Naive thymus-derived CD8-positive, alpha-beta T cell (primary cell): ENCODE measurements at regions not wholly inside any gene's neighbourhood (a gene's known extent, or its start where the extent isn't known, plus 50 kb on each side); places are given as distances from the start of the nearest gene placed in this dataset.
A peak's percentile ranks its signal among the peaks of the same experiment; 100 is the strongest.

Experiments
- ATAC-seq, 2 donors: fragments of 150-1000 bp; cut with Tn5 transposase in 1 of 2; sonication (Bioruptor Pico), chemical (Tn5 transposase) in 1 of 2; 1 replicate in 1 of 2; 2 replicates in 1 of 2; pipeline ENCODE4 v1.10.0; 2021; ENCODE audit warnings: mild to moderate bottlenecking in 2 of 2, moderate library complexity in 2 of 2
- POLR2A ChIA-PET: fragments of 350-600 bp; sonication (Branson Sonifier 250); formaldehyde crosslinking; loops from one replicate; lab custom pipeline; 2021; ENCODE audit warnings: antibody characterized with exemption; lab: Charles Lee
- DNase-seq, 10 donors: peaks; one replicate each; pipeline versions ENCODE4 v3.0.0 to v3.0.0-alpha.2; 2020 to 2022
- H3K27ac Mint-ChIP-seq, 10 donors: one replicate each; pipeline ENCODE4 v1.8.0; 2020 to 2022; ENCODE audit warnings: mild to moderate bottlenecking in 10 of 10, mixed read lengths in 10 of 10, moderate library complexity in 4 of 10, inconsistent platforms in 1 of 10
- H3K27me3 Mint-ChIP-seq, 5 donors: one replicate each; pipeline ENCODE4 v1.8.0; 2021 to 2022; ENCODE audit warnings: mixed read lengths in 5 of 5
- H3K36me3 Mint-ChIP-seq, 3 donors: one replicate each; pipeline ENCODE4 v1.8.0; 2020 to 2022; ENCODE audit warnings: mixed read lengths in 3 of 3, mild to moderate bottlenecking in 2 of 3, inconsistent platforms in 1 of 3
- H3K4me1 Mint-ChIP-seq, 4 donors: one replicate each; pipeline ENCODE4 v1.8.0; 2021 to 2022; ENCODE audit warnings: mixed read lengths in 4 of 4
- H3K4me3 Mint-ChIP-seq, 10 donors: one replicate each; pipeline ENCODE4 v1.8.0; 2020 to 2022; ENCODE audit warnings: mild to moderate bottlenecking in 10 of 10, mixed read lengths in 10 of 10, moderate library complexity in 6 of 10, inconsistent platforms in 1 of 10
- H3K9me3 Mint-ChIP-seq, 9 donors: one replicate each; pipeline ENCODE4 v1.8.0; 2020 to 2022; ENCODE audit warnings: mixed read lengths in 9 of 9, mild to moderate bottlenecking in 3 of 9, inconsistent platforms in 1 of 9, moderate library complexity in 1 of 9

GRCh38 chr9:95754533-95755420 is 120.7 kb upstream of the ERCC6L2 start:
- Mint-ChIP-seq H3K4me3 (no peak overlapping the region), H3K9me3 (no peaks in the 10 kb centered on the region), H3K27me3 (peaks cover 0 to 7% (median 2%) of the 10 kb centered on the region in 5 donors), H3K4me1 (peaks cover 6 to 10% (median 9%) of the 10 kb centered on the region in 4 donors), H3K36me3 (peaks cover 0 to under 1% (median 0%) of the 10 kb centered on the region in 3 donors), H3K27ac (peak overlapping the region in 1 of 10 donors; percentile 22)
- DNase-seq (no peak), ATAC-seq (no peak)
- POLR2A ChIA-PET: no interaction called here

- DNase-seq (no peak), ATAC-seq (no peak)
- no peaks in the 10 kb centered on the region for H3K9me3 Mint-ChIP-seq
- H3K4me3 Mint-ChIP-seq: peak overlapping the region in 1 of 10 donors; percentile 3
- POLR2A ChIA-PET: no interaction called here
- H3K36me3 Mint-ChIP-seq: no peaks in the 10 kb centered on the region
- peak overlapping the region in 1 of 10 donors; percentile 11 for H3K27ac Mint-ChIP-seq
- H3K27me3 Mint-ChIP-seq: peaks cover 0 to 13% (median 2%) of the 10 kb centered on the region in 5 donors
- peaks cover 9 to 15% (median 14%) of the 10 kb centered on the region in 4 donors for H3K4me1 Mint-ChIP-seq
Measured at GRCh38 chr9:95753762-95754465, 121.6 kb upstream of the ERCC6L2 start.

- ATAC-seq (no peak), DNase-seq (no peak)
- Mint-ChIP-seq H3K36me3 (no peaks in the 10 kb centered on the region), H3K4me3 (no peak overlapping the region), H3K9me3 (no peaks in the 10 kb centered on the region), H3K27me3 (peaks cover 0 to 22% (median 2%) of the 10 kb centered on the region in 5 donors), H3K4me1 (peaks cover 9 to 22% (median 17%) of the 10 kb centered on the region in 4 donors), H3K27ac (no peak overlapping the region)
- POLR2A ChIA-PET: no interaction called here
Measured at GRCh38 chr9:95752129-95752731, 123.3 kb upstream of the ERCC6L2 start.

GRCh38 chr9:95751520-95751790 is 124.0 kb upstream of the ERCC6L2 start:
- Mint-ChIP-seq H3K27me3 (peaks cover 0 to 22% (median 2%) of the 10 kb centered on the region in 5 donors), H3K4me1 (peaks cover 9 to 22% (median 17%) of the 10 kb centered on the region in 4 donors), H3K36me3 (no peaks in the 10 kb centered on the region), H3K4me3 (no peak overlapping the region), H3K9me3 (no peaks in the 10 kb centered on the region), H3K27ac (no peak overlapping the region)
- ATAC-seq (no peak), DNase-seq (no peak)
- POLR2A ChIA-PET: no interaction called here

GRCh38 chr9:95750725-95751519 is 124.6 kb upstream of the ERCC6L2 start:
- H3K9me3 Mint-ChIP-seq: no peaks in the 10 kb centered on the region
- peaks cover 9 to 22% (median 17%) of the 10 kb centered on the region in 4 donors for H3K4me1 Mint-ChIP-seq
- H3K27ac Mint-ChIP-seq: peak overlapping the region in 2 of 10 donors; percentile 31 to 51

GRCh38 chr9:95749493-95749892 is 126.0 kb upstream of the ERCC6L2 start:
- Mint-ChIP-seq H3K27me3 (peaks cover 0 to 22% (median 2%) of the 10 kb centered on the region in 5 donors), H3K4me3 (peak overlapping the region in 4 of 10 donors; percentile 28 to 63 (median 36)), H3K4me1 (peaks cover 7 to 22% (median 17%) of the 10 kb centered on the region in 4 donors), H3K36me3 (no peaks in the 10 kb centered on the region), H3K27ac (peak overlapping the region in 1 of 10 donors; percentile 3), H3K9me3 (no peaks in the 10 kb centered on the region)
- DNase-seq (no peak), ATAC-seq (no peak)
- POLR2A ChIA-PET: no interaction called here

More at GRCh38 chr9:95750725-95751519, 124.6 kb upstream of the ERCC6L2 start:
- peak in 7 of 10 donors; percentile 4 to 71 (median 36) for DNase-seq
- peak; percentile 73 to 86 for ATAC-seq
- Mint-ChIP-seq H3K4me3 (peak overlapping the region in 8 of 10 donors; percentile 50 to 82 (median 70)), H3K27me3 (peaks cover 0 to 22% (median 2%) of the 10 kb centered on the region in 5 donors), H3K36me3 (no peaks in the 10 kb centered on the region)
- POLR2A ChIA-PET: interaction anchor here (0.6 kb wide), 1 partner anchor 813 kb away, joined by 6 read pairs; no protein-coding TSS in a partner anchor

GRCh38 chr9:95746408-95747180 is 128.9 kb upstream of the ERCC6L2 start:
- no peak for DNase-seq
- POLR2A ChIA-PET: no interaction called here

GRCh38 chr9:95742821-95743220 is 132.7 kb upstream of the ERCC6L2 start:
- POLR2A ChIA-PET: no interaction called here
- DNase-seq (no peak), ATAC-seq (no peak)
- Mint-ChIP-seq H3K36me3 (no peaks in the 10 kb centered on the region), H3K27ac (no peak overlapping the region), H3K27me3 (peaks cover 0 to 5% (median 0%) of the 10 kb centered on the region in 5 donors), H3K9me3 (no peaks in the 10 kb centered on the region), H3K4me1 (peaks cover 0 to 5% (median 0%) of the 10 kb centered on the region in 4 donors), H3K4me3 (no peak overlapping the region)

More at GRCh38 chr9:95746408-95747180, 128.9 kb upstream of the ERCC6L2 start:
- ATAC-seq: no peak
- no peaks in the 10 kb centered on the region for H3K9me3 Mint-ChIP-seq
- peaks cover 9 to 22% (median 17%) of the 10 kb centered on the region in 4 donors for H3K4me1 Mint-ChIP-seq
- H3K4me3 Mint-ChIP-seq: no peak overlapping the region
- H3K27ac Mint-ChIP-seq: no peak overlapping the region
- H3K27me3 Mint-ChIP-seq: peaks cover 0 to 22% (median 6%) of the 10 kb centered on the region in 5 donors
- H3K36me3 Mint-ChIP-seq: no peaks in the 10 kb centered on the region

GRCh38 chr9:95741631-95742030 is 133.9 kb upstream of the ERCC6L2 start:
- Mint-ChIP-seq H3K27ac (no peak overlapping the region), H3K4me1 (peaks cover 0 to 7% (median 0%) of the 10 kb centered on the region in 4 donors), H3K36me3 (no peaks in the 10 kb centered on the region), H3K27me3 (peaks cover 0 to 5% (median 0%) of the 10 kb centered on the region in 5 donors), H3K9me3 (no peaks in the 10 kb centered on the region), H3K4me3 (no peak overlapping the region)
- no peak for DNase-seq
- ATAC-seq: no peak
- POLR2A ChIA-PET: no interaction called here

- Mint-ChIP-seq H3K4me3 (no peak overlapping the region), H3K9me3 (no peaks in the 10 kb centered on the region), H3K36me3 (no peaks in the 10 kb centered on the region), H3K27ac (peak overlapping the region in 1 of 10 donors; percentile 53), H3K4me1 (peaks cover 3 to 11% (median 6%) of the 10 kb centered on the region in 4 donors), H3K27me3 (peaks cover 0 to 5% (median 0%) of the 10 kb centered on the region in 5 donors)
- ATAC-seq (no peak), DNase-seq (no peak)
- POLR2A ChIA-PET: no interaction called here
Measured at GRCh38 chr9:95740217-95741004, 135.1 kb upstream of the ERCC6L2 start.

GRCh38 chr9:95738438-95738837 is 137.1 kb upstream of the ERCC6L2 start:
- peak overlapping the region in 2 of 10 donors; percentile 16 to 69 for H3K27ac Mint-ChIP-seq
- POLR2A ChIA-PET: interaction anchor here (0.7 kb wide), 1 partner anchor 137 kb away, joined by 5 read pairs; the partner anchor contains the start of gene ERCC6L2

More at GRCh38 chr9:95738438-95738837, 137.1 kb upstream of the ERCC6L2 start:
- Mint-ChIP-seq H3K4me3 (no peak overlapping the region), H3K36me3 (no peaks in the 10 kb centered on the region), H3K9me3 (no peaks in the 10 kb centered on the region), H3K4me1 (peaks cover 16 to 22% (median 22%) of the 10 kb centered on the region in 4 donors), H3K27me3 (peaks cover 0 to 5% (median 0%) of the 10 kb centered on the region in 5 donors)
- ATAC-seq (no peak), DNase-seq (no peak)
